ENCODE measurements at regions not wholly inside any gene's neighbourhood (a gene's known extent, or its start where the extent isn't known, plus 50 kb on each side); places are given as distances from the start of the nearest gene placed in this dataset.

DNA sequence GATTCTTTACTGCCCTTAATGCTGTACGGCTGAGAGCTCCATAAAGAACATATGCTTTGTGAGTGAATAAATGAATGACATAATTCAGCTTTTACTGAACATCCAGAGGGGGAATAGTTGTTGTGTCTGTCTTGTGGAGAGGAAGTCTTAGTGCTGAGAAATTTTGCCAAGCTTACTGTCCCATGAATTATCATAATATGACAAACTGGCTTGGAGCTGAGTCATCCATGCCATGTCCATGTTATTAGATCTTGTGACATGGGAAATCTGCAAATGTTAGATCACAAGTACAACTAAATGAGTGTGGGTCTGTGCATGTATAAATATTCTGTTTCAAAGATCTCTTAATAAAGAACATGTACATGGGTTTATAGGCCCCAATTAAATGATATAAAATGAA is 350.4 kb downstream of the BMP4 start:
- no peak for DNase-seq

DNA sequence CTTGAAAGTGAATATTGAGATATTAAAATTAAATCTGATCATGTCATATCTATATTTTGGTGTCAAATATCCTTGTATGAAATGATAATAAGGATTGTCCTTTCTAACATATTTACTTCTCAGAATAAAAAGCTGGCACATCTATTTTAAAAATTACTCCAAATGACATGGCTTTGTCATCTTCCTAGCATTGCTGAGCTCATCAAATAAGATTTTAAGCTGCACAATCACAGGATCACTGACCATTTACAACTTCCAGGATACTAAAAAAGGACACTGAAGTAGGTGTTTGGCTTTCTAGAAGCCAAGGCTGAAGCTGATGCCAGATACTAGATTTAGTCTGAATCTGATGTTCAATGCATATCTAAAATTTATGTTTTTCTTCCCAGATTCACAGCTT is 351.1 kb downstream of the BMP4 start:
- no peak for DNase-seq

DNA sequence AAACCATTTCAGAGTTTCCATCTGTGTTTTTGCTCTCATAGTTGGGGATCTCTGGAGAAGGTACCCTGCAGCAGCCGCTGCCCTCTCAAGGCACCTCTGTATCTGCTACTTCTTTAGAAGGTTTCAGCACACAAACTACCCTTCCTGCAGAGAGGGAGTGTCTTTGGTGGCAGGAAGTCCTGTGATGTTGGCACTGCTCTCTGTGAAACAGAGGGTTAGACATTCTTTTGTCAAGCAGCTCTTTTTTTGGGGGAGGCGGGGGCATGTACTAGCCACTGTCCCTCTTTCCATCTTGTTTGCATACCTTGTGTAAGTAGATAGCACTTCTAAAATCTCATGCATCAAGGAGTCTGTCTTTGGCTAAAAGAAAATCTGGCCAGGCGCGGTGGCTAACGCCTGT is 352.6 kb downstream of the BMP4 start:
- no peak for DNase-seq

DNA sequence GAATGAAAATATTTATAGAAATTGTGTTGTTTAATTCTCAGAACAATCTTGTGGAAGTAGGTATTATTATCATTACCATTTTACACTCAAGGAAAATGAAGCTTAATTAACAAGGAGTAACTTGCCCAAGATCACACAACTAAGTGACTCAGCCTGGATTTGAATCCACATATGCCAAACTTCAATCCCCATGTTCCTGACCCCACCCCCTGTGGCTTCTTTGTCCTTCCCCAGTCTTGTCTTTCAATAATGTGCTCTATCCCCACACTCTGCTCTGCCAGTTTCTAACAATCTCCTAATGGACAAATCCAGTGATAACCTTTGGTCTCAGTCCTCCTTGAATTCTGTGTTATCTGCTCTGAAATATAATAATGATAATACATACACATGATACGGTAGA is 355.2 kb downstream of the BMP4 start:
- DNase-seq = no peak

DNA sequence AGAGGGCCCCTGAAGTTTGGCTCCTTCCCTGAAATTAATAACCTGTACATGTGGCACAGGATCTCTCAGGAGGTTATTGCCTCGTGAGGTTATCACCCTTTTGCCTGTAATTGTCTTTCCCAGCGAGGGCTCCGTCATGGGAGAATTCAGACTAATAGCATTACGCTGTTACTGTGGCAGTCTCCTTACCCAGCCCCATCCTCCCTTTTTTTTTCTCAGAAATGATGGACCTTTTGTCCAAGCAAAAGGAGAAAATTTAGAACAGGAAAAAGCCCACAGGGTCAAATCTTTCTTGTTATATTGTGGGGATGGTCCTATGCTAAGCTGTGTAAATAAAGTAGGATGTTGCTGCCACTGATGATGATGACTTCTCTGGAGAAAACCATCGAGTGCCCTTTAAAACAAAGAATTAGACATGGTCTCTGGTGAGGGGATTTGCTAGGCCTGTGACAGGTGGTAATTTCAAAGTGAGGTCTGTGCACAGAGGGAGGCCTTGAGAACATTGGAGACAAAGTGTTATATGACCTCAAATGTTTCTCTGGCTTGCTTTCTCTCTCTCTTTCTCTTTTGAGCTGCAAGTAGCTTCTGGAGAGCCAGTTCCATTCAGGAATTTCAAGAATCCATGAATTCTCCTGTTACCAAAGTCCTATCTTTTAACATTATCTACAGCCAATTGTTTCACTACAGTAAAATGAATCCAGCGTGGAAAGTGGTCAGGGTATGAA is 357.2 kb downstream of the BMP4 start:
- DNase-seq = no peak

DNA sequence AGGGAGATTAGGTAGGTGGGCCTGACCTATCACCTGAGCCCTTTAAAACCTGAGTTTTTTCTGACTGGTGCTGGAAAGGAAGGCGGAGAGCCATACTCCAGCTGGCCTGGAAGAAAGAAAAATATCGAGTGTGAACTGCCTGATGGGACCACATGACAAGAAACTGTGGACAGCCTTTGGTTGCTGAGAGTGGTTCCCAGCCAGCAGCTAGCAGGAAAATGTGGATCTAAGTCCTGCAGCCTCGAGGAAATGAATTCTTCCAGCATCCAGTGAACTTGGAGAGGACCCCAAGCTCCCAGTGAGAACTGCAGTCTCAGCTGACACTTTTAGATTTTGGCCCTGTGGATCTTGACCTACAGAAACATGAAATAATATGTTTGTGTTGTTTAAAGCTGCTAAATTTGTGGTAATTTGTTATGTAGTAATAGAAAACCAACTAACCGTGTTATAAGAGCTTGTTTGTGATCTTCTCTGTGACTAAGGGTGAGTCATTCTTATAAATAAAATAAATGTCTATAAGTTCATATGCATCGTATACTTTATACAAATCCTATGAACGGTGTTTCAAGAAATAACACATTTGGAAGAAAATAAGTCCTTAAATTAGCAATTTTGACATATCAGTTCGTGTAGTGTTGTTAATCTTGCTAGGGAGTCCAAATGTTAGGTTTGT is 359.6 kb downstream of the BMP4 start:
- DNase-seq = no peak

DNA sequence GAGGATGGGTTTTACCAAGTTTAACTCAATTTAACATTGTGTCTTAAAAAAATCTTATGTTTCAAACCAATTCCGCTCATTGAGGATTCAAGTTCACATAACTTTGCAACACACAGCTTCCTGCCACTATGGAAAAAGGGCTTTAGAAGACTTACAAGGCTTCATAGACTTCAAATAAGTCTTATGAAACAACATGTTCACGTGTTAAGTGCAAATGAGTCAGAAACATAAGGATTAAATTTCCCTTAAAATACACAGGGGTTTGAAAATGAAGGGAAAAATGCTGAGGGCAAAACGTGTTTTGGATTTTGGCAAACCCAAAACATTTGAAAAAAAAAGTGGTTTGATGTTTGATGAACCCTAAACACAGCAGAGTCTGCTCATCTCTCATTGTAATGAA is 364.8 kb downstream of the BMP4 start:
- no peak for DNase-seq

DNA sequence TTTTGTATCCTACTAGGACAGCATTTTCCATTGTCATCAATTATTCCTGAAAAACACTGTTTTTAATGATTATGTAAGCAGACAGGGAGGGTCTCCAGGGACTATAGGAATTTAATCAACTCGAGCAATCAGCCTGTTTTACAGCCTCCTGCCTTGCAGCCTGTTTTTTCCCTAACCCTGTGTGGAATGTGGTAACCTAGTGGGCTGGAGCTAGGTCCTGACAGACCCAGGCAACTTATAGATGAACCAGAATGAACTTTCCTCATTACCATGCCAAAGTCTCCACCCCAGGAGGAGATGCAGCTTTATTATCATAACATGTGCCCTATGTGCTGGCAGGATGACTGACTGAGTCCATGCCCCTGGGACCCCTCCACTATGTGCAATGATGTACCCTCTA is 375.1 kb downstream of the BMP4 start:
- no peak for DNase-seq

DNA sequence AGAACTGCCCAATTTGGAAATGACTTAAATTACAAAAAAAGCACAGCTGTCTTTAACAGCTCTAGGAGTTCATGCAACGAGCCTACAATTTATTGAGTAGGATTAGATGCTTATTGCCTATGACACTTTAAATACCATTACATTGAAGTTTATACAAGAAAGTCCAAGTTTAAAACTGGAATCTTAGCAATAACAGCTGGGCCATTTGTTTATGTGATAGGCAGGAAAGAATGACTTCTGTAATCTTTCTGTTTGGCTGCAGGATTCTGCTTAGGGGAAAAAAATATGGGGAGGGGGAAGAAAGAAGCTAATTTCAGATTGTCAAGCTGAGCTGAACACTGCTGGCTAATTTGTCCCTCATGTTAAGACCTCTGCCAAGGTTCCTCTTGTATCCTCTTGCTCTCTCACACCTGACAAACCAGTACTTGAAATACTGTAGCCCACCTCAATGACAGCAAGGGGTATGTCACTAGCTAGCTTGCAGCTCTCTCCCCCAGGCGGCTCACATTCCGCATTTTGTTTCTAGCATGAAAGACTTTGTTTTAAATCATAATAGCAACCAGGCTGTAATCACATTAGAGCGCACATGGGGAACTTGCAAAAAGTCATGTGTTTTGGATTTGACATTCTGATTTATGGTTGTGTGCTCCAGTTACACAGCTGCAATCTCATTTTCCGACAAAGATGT is 384.8 kb downstream of the BMP4 start:
- DNase-seq = no peak

DNA sequence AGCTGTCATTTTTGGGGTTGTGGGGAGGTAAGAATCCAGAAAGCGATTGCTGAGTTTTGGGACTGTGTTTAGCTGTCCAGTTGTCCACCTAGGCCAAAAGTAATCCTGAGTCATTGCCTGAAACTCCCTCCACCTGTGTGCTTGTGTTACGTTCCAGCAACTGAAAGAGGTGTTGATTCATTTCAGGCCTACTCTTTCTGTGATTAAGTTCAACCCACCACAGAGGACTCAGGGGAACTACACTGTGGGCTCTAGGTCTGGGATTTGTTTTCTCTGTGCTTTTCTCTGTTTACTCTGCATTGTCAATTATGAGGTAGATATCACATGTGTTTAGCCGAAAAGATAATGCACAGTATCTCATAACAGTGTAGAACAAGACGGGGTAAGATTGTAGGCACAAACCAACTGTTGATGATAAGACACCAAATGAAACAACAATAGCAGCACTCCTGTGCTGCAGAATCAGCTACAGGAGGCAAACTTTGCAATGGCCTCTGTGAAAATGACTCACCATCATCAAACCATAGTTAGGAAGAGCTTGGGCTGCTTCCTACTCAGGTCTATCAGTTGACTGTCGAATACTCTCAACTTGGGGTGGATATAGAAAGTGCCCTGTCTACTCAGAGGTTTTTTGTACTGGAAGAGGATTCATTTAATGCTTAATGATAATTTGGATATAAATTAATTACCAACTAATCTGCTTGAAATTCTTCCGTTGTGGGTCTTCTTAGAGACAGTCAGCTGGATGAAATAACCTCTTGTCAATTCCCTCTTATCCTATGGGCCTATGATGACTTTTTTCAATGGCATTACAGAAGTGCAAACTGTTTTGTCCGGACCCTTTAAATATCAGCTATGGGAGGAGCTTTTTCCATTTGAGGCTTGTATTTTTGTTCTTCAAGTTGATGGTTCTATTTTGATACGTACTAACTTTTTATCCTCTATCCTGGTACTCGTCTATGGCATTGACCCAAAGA is 385.9 kb downstream of the BMP4 start:
- no peak for DNase-seq

DNA sequence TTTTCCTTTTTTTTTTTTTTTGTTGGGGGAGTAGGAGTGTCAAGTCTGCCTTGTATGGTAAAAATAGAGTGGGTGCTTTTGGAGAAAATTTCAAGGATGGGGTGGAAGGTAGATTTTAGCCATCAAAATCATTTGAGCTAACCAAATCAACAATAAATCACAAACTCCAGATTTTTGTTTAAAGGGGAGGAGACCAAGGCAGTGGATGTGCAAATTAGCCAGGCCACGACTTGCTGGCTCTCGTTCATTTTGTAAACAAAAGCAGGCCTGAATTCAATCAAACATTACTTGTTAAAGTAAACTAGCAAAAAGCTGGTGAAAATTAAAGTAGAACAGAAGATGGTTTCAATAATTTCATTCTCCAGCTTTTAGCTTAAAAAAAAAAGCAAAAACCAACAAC is 387.2 kb downstream of the BMP4 start:
- no peak for DNase-seq

DNA sequence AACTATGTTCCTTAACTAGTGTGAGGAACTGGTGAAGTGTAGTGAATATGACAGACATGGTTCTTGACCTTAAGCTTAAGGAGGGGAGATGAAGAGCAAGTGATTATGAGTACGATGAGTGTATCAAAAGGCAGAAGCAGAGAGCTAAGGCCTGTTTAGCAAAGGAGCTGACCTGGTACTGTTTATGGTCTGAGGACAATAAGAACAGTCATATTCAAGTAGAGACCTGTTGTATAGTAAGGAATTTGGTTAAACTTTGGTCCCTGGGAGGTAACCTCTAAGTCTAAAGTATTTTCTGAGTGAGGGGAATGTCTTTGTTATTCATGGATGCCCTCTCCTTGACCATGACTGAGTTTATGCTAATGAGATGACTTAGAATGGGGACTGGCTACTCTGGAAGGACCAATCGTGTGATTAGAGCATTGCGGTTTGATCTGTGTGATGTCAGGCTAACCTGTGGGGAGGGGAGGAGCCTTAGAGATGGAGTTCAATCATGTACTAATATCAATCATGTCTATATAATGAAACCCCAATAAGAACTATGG is 389.3 kb downstream of the BMP4 start:
- no peak for DNase-seq

DNA sequence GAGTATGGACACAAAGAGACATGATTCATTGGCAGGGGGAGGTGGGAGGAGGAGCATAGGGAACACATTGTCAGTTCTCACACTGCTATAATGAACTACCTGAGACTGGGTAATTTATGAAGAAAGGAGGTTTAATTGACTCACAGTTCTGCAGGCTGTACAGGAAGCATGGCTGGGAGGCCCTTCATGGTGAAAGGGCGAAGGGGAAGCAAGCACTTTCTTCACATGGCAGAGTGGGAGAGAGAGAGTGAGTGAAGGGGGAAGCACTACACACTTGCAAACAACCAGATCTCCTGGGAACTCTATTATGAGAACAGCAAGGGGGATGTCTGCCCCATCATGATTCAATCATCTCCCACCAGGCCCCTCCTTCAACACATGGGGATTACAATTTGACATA is 391.8 kb downstream of the BMP4 start:
- DNase-seq = no peak

DNA sequence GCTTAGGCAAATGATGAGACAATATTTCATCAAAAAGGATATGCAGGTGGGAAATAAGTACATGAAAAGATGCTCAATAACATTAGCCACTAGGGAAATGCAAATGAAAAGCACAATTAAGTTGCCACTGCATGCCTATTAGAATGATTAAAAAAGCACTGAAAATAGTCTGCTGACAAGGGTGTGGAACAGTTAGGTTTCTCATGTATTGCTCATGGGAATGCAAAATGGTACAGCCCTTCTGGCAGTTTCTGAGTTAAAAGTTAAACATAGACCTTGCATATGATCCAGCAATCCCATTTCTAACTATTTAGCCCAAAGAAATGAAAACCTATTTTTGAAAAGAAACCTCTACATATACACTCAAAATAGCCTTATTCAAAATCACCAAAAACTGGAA is 393.0 kb downstream of the BMP4 start:
- no peak for DNase-seq

DNA sequence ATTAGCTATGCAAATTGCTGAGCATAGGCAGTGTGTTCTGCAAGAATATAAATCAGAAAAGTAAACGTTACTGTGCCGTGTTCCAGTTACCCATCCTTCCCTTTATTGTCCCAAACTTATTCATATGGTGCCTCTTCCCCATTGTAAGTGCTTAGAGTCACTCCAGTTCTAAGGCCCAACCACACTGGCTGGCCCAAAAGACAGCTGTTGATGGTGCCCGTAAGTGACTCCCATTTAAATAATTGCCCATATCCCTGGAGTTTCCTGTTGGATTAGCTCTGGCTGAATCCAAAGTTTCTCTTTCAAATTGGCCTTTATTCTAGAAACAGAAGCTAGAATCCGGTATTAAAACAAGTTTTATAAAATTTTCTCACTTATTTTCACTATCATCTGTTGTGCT is 400.1 kb upstream of the DDHD1 start:
- DNase-seq = no peak

DNA sequence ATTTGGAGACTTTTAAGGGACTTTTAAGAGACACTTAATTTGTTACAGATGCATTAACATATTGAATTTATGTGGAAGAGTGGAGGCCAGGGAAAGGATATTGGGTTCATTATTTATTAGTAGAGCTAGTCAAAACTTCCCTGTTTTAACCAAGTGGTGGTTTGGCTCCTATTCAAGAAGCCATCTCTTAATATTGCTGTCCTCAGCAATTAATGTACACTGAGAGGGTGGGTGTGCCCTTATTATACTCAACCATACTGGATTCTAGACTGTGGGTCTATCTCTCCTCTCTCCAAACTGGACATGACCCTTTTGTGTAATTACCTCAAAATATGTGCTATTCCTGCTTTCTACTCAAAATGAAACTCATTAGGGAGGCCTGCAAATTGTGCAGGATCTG is 398.7 kb upstream of the DDHD1 start:
- no peak for DNase-seq

DNA sequence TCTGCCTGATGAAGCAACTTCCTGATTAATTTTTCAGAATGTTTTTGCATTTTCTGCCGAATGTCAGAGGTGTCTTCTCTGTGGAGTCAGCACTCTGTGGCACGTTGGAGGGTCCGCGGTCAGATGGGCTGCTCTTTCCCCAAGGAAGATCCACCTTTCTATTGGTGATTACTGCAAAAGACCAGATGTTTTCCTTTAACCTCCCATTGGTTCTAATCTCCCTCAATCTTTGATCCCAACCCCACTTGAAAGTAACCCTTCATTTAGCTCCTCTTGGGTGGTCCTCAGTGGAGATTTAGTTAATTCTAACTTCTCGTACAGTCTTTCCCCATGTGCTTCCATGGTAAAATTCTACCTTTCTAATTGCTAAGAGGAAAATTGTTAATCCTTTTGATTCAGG is 397.7 kb upstream of the DDHD1 start:
- no peak for DNase-seq

DNA sequence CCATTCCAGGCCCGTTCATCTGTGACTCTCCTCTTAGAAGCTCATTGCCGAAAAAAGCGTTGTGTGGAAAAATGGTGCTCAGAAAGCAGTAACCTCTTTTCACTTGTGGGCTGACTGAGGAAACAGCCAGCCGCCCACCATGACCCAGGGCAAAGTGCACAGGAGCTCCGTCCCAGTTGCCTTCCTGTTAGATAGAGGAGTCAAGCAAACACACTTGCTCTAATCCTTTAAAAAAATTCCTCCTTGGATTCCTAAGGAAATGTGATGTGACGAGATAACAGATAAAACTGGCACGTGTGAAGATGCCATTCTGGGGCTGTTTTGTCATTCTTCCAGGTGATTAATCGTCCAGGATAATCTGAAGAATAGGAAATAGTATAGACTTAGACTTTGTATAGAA is 396.8 kb upstream of the DDHD1 start:
- DNase-seq = no peak

DNA sequence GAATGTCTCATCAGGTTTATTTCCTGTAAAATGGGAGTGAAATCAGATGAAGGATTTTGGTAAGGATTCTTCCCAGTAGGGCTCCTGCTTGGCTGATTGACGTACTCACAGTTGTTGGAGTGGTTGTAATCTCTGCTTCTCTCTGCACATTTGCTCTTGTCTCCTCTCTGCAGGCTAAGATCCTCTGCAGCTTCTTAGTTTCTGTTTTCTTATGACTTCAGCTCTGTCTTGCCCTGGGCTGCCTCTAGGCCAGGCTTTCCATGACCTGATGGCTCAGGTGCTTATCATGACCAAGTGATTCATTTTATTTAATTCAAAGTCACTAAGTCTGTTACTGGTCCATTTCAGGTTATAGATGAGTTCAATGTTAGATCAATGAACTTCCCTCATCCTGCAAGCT is 394.5 kb upstream of the DDHD1 start:
- DNase-seq = no peak

DNA sequence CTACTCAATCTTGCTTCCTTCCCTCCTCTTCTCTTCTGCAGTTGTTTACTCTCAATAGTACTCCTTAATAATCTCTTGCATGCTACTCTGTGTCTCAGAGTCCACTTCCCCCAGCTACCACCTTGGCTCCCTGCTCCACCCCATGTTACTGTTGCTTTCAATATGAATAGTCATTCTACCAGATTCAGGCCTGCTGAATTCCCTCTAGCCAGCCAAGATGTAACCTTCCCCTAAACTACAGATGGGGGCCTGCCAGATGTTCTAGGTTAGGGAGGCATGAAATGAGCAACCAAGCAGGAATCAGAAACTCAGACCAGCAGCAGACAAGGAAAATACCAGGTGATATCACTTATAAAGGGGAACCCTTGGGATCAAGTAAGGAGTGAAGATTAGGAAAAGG is 392.1 kb upstream of the DDHD1 start:
- no peak for DNase-seq

DNA sequence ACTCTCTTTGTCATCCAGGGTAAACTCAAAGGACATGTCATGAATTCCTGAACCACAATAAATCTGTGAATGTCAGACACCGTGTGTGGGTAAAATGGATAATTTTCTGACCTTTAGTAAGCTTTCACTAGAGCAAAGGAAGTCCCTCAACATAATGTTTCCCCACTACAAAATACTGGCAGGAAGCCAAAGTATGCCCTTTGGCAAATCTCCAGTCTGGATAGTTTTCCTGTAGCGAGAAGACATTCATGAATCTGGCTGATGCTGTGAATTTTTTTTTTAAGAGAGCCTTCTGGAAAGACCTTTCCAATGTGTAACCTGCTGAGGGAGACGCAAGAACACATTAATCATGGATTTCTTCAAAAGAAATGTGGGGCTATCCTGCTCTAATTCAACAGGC is 389.6 kb upstream of the DDHD1 start:
- no peak for DNase-seq

DNA sequence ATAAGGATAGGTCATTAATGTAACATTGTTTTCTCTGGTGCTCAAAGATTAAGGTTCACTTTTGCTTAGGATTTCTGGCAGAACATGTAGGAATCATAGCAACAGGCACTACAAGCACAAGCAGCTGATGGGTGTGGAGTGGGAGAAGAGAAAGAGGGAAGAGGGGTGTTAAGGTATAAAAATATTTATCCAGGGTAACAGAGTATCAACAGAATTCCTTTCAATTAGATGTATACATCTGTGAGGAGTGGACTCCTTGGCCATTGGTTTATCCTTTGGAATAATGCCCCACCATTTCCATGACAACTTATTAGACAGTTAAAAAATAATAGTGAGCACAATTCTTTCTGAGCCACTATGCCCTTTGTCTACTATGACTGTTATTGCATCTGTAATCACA is 388.3 kb upstream of the DDHD1 start:
- no peak for DNase-seq
